Raji (cell line): ENCODE measurements at regions not wholly inside any gene's neighbourhood (a gene's known extent, or its start where the extent isn't known, plus 50 kb on each side); places are given as distances from the start of the nearest gene placed in this dataset.

Experiments used
- POLR2A ChIP-seq: IDR thresholded peaks from 2 replicates; pipeline ENCODE4 v1.6.1; 2011; ENCODE audit warnings: low read depth, low read length, control low read depth; ENCODE audit not compliant: insufficient read depth

- no peak for TF ChIP-seq POLR2A
These were observed 105.8 kb upstream of the CTNNB1 start for GRCh38 chr3:41093476-41093875.

GRCh38 chr3:41094351-41094750 is 105.0 kb upstream of the CTNNB1 start:
- TF ChIP-seq POLR2A = no peak

- no peak for TF ChIP-seq POLR2A
These were observed 103.6 kb upstream of the CTNNB1 start for GRCh38 chr3:41095702-41096101.

GRCh38 chr3:41097896-41098496 is 101.3 kb upstream of the CTNNB1 start:
- TF ChIP-seq POLR2A = no peak

GRCh38 chr3:41101231-41101630 is 98.1 kb upstream of the CTNNB1 start:
- TF ChIP-seq POLR2A = no peak

GRCh38 chr3:41102053-41102556 is 97.2 kb upstream of the CTNNB1 start:
- no peak for TF ChIP-seq POLR2A

GRCh38 chr3:41102750-41103149 is 96.6 kb upstream of the CTNNB1 start:
- TF ChIP-seq POLR2A = no peak

- TF ChIP-seq POLR2A = no peak
These were observed 96.1 kb upstream of the CTNNB1 start for GRCh38 chr3:41103200-41103599.

GRCh38 chr3:41104147-41104546 is 95.2 kb upstream of the CTNNB1 start:
- no peak for TF ChIP-seq POLR2A

GRCh38 chr3:41106691-41107090 is 92.6 kb upstream of the CTNNB1 start:
- no peak for TF ChIP-seq POLR2A

- no peak for TF ChIP-seq POLR2A
These were observed 88.3 kb upstream of the CTNNB1 start for GRCh38 chr3:41111011-41111410.

- TF ChIP-seq POLR2A = no peak
These were observed 86.8 kb upstream of the CTNNB1 start for GRCh38 chr3:41112466-41112865.

- TF ChIP-seq POLR2A = no peak
These were observed 84.2 kb upstream of the CTNNB1 start for GRCh38 chr3:41115069-41115468.

GRCh38 chr3:41116851-41117250 is 82.5 kb upstream of the CTNNB1 start:
- TF ChIP-seq POLR2A = no peak

GRCh38 chr3:41117398-41117870 is 81.9 kb upstream of the CTNNB1 start:
- no peak for TF ChIP-seq POLR2A

GRCh38 chr3:41118461-41119390 is 80.6 kb upstream of the CTNNB1 start:
- no peak for TF ChIP-seq POLR2A
